ENCODE measurements at regions not wholly inside any gene's neighbourhood (a gene's known extent, or its start where the extent isn't known, plus 50 kb on each side); places are given as distances from the start of the nearest gene placed in this dataset.

- no peaks in the 10 kb centered on the region for H3K36me3 ChIP-seq (ENCODE audit: control insufficient read depth in 2 of 4, insufficient read depth in 4 of 4, low read length in 3 of 4)
- no peak for TF ChIP-seq TBP (IDR thresholded peaks at IDR 0.05; ENCODE audit: low read depth, low read length)
- no peak for TF ChIP-seq CTBP2 (IDR thresholded peaks at IDR 0.05; ENCODE audit: borderline replicate concordance, insufficient read depth, insufficient read length, low read length)
- TF ChIP-seq JUN (IDR thresholded peaks at IDR 0.05; ENCODE audit: low read depth, low read length) = no peak
- no peak for TF ChIP-seq ZNF274 (IDR thresholded peaks at IDR 0.05; ENCODE audit: borderline replicate concordance, extremely low read depth, low read length)
- TF ChIP-seq JUND (IDR thresholded peaks at IDR 0.05; ENCODE audit: low read length) = no peak
- TF ChIP-seq RFX5 (IDR thresholded peaks at IDR 0.05; ENCODE audit: borderline replicate concordance, low read depth, low read length) = no peak
- no peak for TF ChIP-seq CHD2 (IDR thresholded peaks at IDR 0.05; ENCODE audit: low read length)
- no peak for TF ChIP-seq TAF1 (IDR thresholded peaks at IDR 0.05; ENCODE audit: low read depth, low read length)
- TF ChIP-seq KDM1A (IDR thresholded peaks at IDR 0.05; ENCODE audit: borderline replicate concordance, low read length) = no peak
- no peak for TF ChIP-seq EGR1 (IDR thresholded peaks at IDR 0.05; ENCODE audit: borderline replicate concordance, low read depth, low read length)
- TF ChIP-seq YY1 (IDR thresholded peaks at IDR 0.05; ENCODE audit: low read depth, low read length) = no peak
- no peaks in the 10 kb centered on the region for H3K27me3 ChIP-seq (replicated peaks in 1 of 4; ENCODE audit: control insufficient read depth in 3 of 4, extremely low read depth in 1 of 4, insufficient read depth in 3 of 4, low read length in 3 of 4)
- H3K4me3 ChIP-seq (ENCODE audit: extremely low read depth in 1 of 4, insufficient read depth in 2 of 4, low read depth in 3 of 4, low read length in 4 of 4) = no peak overlapping the region
- no peak overlapping the region for H3K23ac ChIP-seq (ENCODE audit: insufficient read length)
- H3K4me1 ChIP-seq (replicated peaks in 1 of 4; ENCODE audit: control insufficient read depth in 3 of 4, insufficient read depth in 4 of 4, low read length in 3 of 4) = peaks cover 0 to 34% (median 29%) of the 10 kb centered on the region in 4 experiments; a peak in 6 of 7 replicates
- H2BK15ac ChIP-seq (ENCODE audit: low read length) = peak overlapping the region; percentile 46; the same call in 1 of the 2 replicates
- H4K91ac ChIP-seq (replicated peaks; ENCODE audit: insufficient read length, low read length) = no peak overlapping the region
- H3K23me2 ChIP-seq (ENCODE audit: low read depth, low read length) = no peaks in the 10 kb centered on the region
- DNase-seq (ENCODE audit: low read depth in 1 of 2, low spot score in 2 of 2) (no peak), FAIRE-seq (no peak)
- 0 out of 2 replicates have a peak overlapping the region, but pooled peaks have one; percentile 44 for H2BK5ac ChIP-seq (ENCODE audit: low read depth, low read length)
- no peak overlapping the region for H2BK120ac ChIP-seq (replicated peaks; ENCODE audit: low read depth, low read length)
- ChIA-PET POLR2A (ENCODE audit: partially characterized antibody) (interaction anchor here (1.2 kb wide), 1 partner anchor 10 kb away, joined by 3 read pairs; no protein-coding TSS in a partner anchor), CTCF (ENCODE audit: partially characterized antibody) (interaction anchor here (0.6 to 1.5 kb wide), 4 partner anchors 16 to 1405 kb away, joined by 3 to 6 read pairs (median 4); no protein-coding TSS in a partner anchor)
- H4K20me1 ChIP-seq (replicated peaks in 1 of 2; ENCODE audit: control insufficient read depth in 1 of 2, insufficient read depth in 2 of 2, low read length in 2 of 2) = no peaks in the 10 kb centered on the region
- H3K18ac ChIP-seq (ENCODE audit: extremely low read depth, low read length) = no peak overlapping the region
- H2BK12ac ChIP-seq (ENCODE audit: low read depth, low read length) = peak overlapping the region; percentile 50; the same call in 1 of the 2 replicates
- H3K4ac ChIP-seq (replicated peaks; ENCODE audit: insufficient read length, low read depth, low read length) = no peak overlapping the region
- H2BK20ac ChIP-seq (ENCODE audit: low read length) = no peak overlapping the region
- H2AFZ ChIP-seq (ENCODE audit: low read length) = no peak overlapping the region
- H4K5ac ChIP-seq (ENCODE audit: insufficient read length, low read depth, low read length) = no peak overlapping the region
- 86% methylated on average over 3 of the region's 3 CpGs; no CpG with 5 or more reads in 1 of the 2 experiments for WGBS, 2 experiments (ENCODE audit: extremely low coverage in 1 of 2, insufficient coverage in 1 of 2, insufficient read length in 1 of 2, insufficient replicate concordance in 2 of 2, low coverage in 1 of 2, low lambda C conversion rate in 2 of 2, missing lambda C conversion rate in 1 of 2)
- peak overlapping the region; percentile 53; the same call in 1 of the 2 replicates for H2AK5ac ChIP-seq (ENCODE audit: low read depth, low read length)
- no peaks in the 10 kb centered on the region for H3K9me3 ChIP-seq (ENCODE audit: insufficient read depth in 2 of 2, low read depth in 1 of 2, low read length in 1 of 2)
- H3K4me2 ChIP-seq (ENCODE audit: insufficient read depth in 1 of 2, low read depth in 2 of 2, low read length in 2 of 2) = no peak overlapping the region
- H3K79me1 ChIP-seq (ENCODE audit: low read depth, low read length) = peaks cover 4% of the 10 kb centered on the region; the same call in 1 of the 2 replicates
- H3K56ac ChIP-seq (replicated peaks; ENCODE audit: insufficient read length, low read depth, low read length) = no peak overlapping the region
- H3K27ac ChIP-seq (ENCODE audit: low read depth, low read length) = no peak overlapping the region
- H3K79me2 ChIP-seq (ENCODE audit: control insufficient read depth in 1 of 2, insufficient read depth in 2 of 2, low read length in 2 of 2) = no peaks in the 10 kb centered on the region
- no peak overlapping the region for H3K9ac ChIP-seq (replicated peaks in 1 of 4; ENCODE audit: extremely low read depth in 1 of 4, low read depth in 3 of 4, low read length in 3 of 4)
- H3K14ac ChIP-seq (ENCODE audit: insufficient read length) = no peak overlapping the region
- H4K8ac ChIP-seq (ENCODE audit: extremely low read depth, insufficient read depth, low read length) = peak overlapping the region; percentile 82; the same call in 1 of the 2 replicates
Measured at GRCh38 chr1:10903421-10903820, 107.0 kb upstream of the CASZ1 start.

All from H1 (cell line).